Upper lobe of left lung (tissue), 6 donors: ENCODE measurements at regions not wholly inside any gene's neighbourhood (a gene's known extent, or its start where the extent isn't known, plus 50 kb on each side); places are given as distances from the start of the nearest gene placed in this dataset.
A peak's percentile ranks its signal among the peaks of the same experiment; 100 is the strongest.

ENCODE experiments used
- ATAC-seq, 2 donors: fragments of 200-7000 bp; cut with Tn5 transposase; one replicate each; pipeline ENCODE4 v1.9.1; 2022; ENCODE audit warnings: mild to moderate bottlenecking in 2 of 2, moderate library complexity in 2 of 2; ENCODE audit not compliant: low FRiP score in 2 of 2
- DNase-seq, 2 donors: peaks; one replicate each; pipeline ENCODE4 v3.0.0-alpha.2; 2019 to 2020
- H3K27ac ChIP-seq, 4 donors: fragments of 200-600 bp; sonication (generic); one replicate each; pipeline ENCODE4 v1.5.1; 2016 to 2019
- H3K27me3 ChIP-seq, 4 donors: fragments of 200-600 bp; sonication (generic); one replicate each; pipeline ENCODE4 v1.5.1; 2017 to 2019
- H3K36me3 ChIP-seq, 4 donors: fragments of 200-600 bp; sonication (generic); one replicate each; pipeline ENCODE4 v1.5.1; 2016 to 2019
- H3K4me1 ChIP-seq, 4 donors: fragments of 200-600 bp; sonication (generic); one replicate each; pipeline ENCODE4 v1.5.1; 2018 to 2019
- H3K4me3 ChIP-seq, 4 donors: fragments of 200-600 bp; sonication (generic); one replicate each; pipeline ENCODE4 v1.5.1; 2017 to 2019; ENCODE audit warnings: mild to moderate bottlenecking in 2 of 4, moderate library complexity in 1 of 4
- H3K9me3 ChIP-seq, 4 donors: fragments of 200-600 bp; sonication (generic); one replicate each; pipeline ENCODE4 v1.5.1; 2018 to 2019
- CTCF ChIP-seq, 6 experiments: fragments of 450-650 bp in 4 of 6; fragments of 200-600 bp in 2 of 6; sonication (generic) in 2 of 6; IDR thresholded peaks; one replicate each; pipeline ENCODE4 v1.5.1; 2016 to 2019; ENCODE audit warnings: antibody characterized with exemption in 6 of 6
- EP300 ChIP-seq, 4 donors: sonication (generic); formaldehyde crosslinking; IDR thresholded peaks; one replicate each; pipeline ENCODE4 v1.5.1; 2017; ENCODE audit warnings: antibody characterized with exemption in 4 of 4, control low read depth in 2 of 4
- POLR2A ChIP-seq, 4 donors: fragments of 450-650 bp; IDR thresholded peaks; one replicate each; pipeline ENCODE4 v1.5.1; 2016 to 2017; ENCODE audit warnings: antibody characterized with exemption in 4 of 4, mild to moderate bottlenecking in 2 of 4
- POLR2AphosphoS5 ChIP-seq, 2 donors: sonication (generic); formaldehyde crosslinking; IDR thresholded peaks; one replicate each; pipeline ENCODE4 v1.5.1; 2017; ENCODE audit warnings: antibody characterized with exemption in 2 of 2
- WGBS, 2 donors: methylation state at CpG; one replicate each; pipeline ENCODE4 v1.1.5; 2017 to 2018; 5-methylcytosine and 5-hydroxymethylcytosine counted together
- donor health status: DM: no; HTN: no; CAD: no; lungs with moderate emphysema.
- donor health status: DM: no; HTN: yes; CAD: no; lungs with severe emphysema.

GRCh38 chr16:86787538-86787937, 209.2 kb downstream of the FOXL1 start:
- Histone ChIP-seq H3K4me3 (no peak overlapping the region), H3K9me3 (no peaks in the 10 kb centered on the region), H3K36me3 (no peaks in the 10 kb centered on the region), H3K27ac (no peak overlapping the region), H3K4me1 (no peaks in the 10 kb centered on the region), H3K27me3 (no peaks in the 10 kb centered on the region)
- 83 to 88% methylated on average over 5 of the region's 5 CpGs for WGBS, 2 donors
- DNase-seq (no peak), ATAC-seq (no peak)
- TF ChIP-seq CTCF (IDR thresholded peaks at IDR 0.05) (no peak), POLR2AphosphoS5 (IDR thresholded peaks at IDR 0.05) (no peak), POLR2A (IDR thresholded peaks at IDR 0.05) (no peak), EP300 (IDR thresholded peaks at IDR 0.05) (no peak)

GRCh38 chr16:86789621-86790051, 211.3 kb downstream of the FOXL1 start:
- no peak overlapping the region for H3K27ac ChIP-seq
- TF ChIP-seq POLR2A (IDR thresholded peaks at IDR 0.05) (no peak), EP300 (IDR thresholded peaks at IDR 0.05) (no peak), CTCF (IDR thresholded peaks at IDR 0.05) (no peak)
- ATAC-seq = no peak
- no peak overlapping the region for H3K4me3 ChIP-seq
- no peaks in the 10 kb centered on the region for H3K9me3 ChIP-seq
- no peaks in the 10 kb centered on the region for H3K36me3 ChIP-seq
- H3K4me1 ChIP-seq = no peaks in the 10 kb centered on the region
- no peaks in the 10 kb centered on the region for H3K27me3 ChIP-seq
- peak in 1 of 2 donors; percentile 54 for DNase-seq
- WGBS, 2 donors = 50 to 60% methylated on average over 12 to 13 of the region's 13 CpGs

GRCh38 chr16:86791287-86792035, 213.1 kb downstream of the FOXL1 start:
- Histone ChIP-seq H3K27ac (no peak overlapping the region), H3K27me3 (no peaks in the 10 kb centered on the region), H3K36me3 (no peaks in the 10 kb centered on the region), H3K4me3 (no peak overlapping the region), H3K9me3 (no peaks in the 10 kb centered on the region), H3K4me1 (no peaks in the 10 kb centered on the region)
- DNase-seq (no peak), ATAC-seq (no peak)
- TF ChIP-seq POLR2AphosphoS5 (IDR thresholded peaks at IDR 0.05) = no peak
- no peak for TF ChIP-seq CTCF (IDR thresholded peaks at IDR 0.05)
- no peak for TF ChIP-seq EP300 (IDR thresholded peaks at IDR 0.05)
- no peak for TF ChIP-seq POLR2A (IDR thresholded peaks at IDR 0.05)
- WGBS, 2 donors = 60 to 66% methylated on average over 20 of the region's 20 CpGs

GRCh38 chr16:86794216-86794864, 216.0 kb downstream of the FOXL1 start:
- DNase-seq (no peak), ATAC-seq (peak in 1 of 2 donors; percentile 13)
- H3K4me3 ChIP-seq = no peak overlapping the region
- H3K27me3 ChIP-seq = no peaks in the 10 kb centered on the region
- H3K36me3 ChIP-seq = no peaks in the 10 kb centered on the region
- no peaks in the 10 kb centered on the region for H3K9me3 ChIP-seq
- no peaks in the 10 kb centered on the region for H3K4me1 ChIP-seq
- no peak for TF ChIP-seq POLR2A (IDR thresholded peaks at IDR 0.05)
- no peak for TF ChIP-seq POLR2AphosphoS5 (IDR thresholded peaks at IDR 0.05)
- TF ChIP-seq CTCF (IDR thresholded peaks at IDR 0.05) = no peak
- TF ChIP-seq EP300 (IDR thresholded peaks at IDR 0.05) = no peak
- 88 to 92% methylated on average over 11 to 15 of the region's 15 CpGs for WGBS, 2 donors
- H3K27ac ChIP-seq = no peak overlapping the region
